Keratinocyte (primary cell): ENCODE measurements at regions not wholly inside any gene's neighbourhood (a gene's known extent, or its start where the extent isn't known, plus 50 kb on each side); places are given as distances from the start of the nearest gene placed in this dataset.
"Not testable (repeated sequence)": the region's sequence is repeated elsewhere in the genome, so short reads cannot be mapped to it uniquely, and the experiment has no call there.

Source experiments
- DNase-seq: peaks from one replicate; pipeline ENCODE4 v3.0.0-alpha.2; 2011; ENCODE audit warnings: low read depth, missing footprints, low spot score
- FAIRE-seq: peaks from 2 replicates; lab custom pipeline; 2011; peaks lifted over from hg19 to GRCh38; lab: Jason Lieb, UNC
- H2AFZ ChIP-seq: 2 replicates; pipeline ENCODE4 v1.6.0; 2012; ENCODE audit warnings: low read length, control low read depth, inconsistent platforms; ENCODE audit not compliant: control insufficient read depth
- H3K27ac ChIP-seq: 2 replicates; pipeline ENCODE4 v1.5.1; 2011; ENCODE audit warnings: low read length; ENCODE audit not compliant: control insufficient read depth, insufficient read depth
- H3K27me3 ChIP-seq: 3 replicates; pipeline ENCODE4 v1.6.0; 2011; ENCODE audit warnings: low read length; ENCODE audit not compliant: control insufficient read depth, insufficient read depth; ENCODE audit errors: extremely low read depth
- H3K36me3 ChIP-seq, 2 experiments: 2 replicates in 1 of 2; 3 replicates in 1 of 2; pipeline ENCODE4 v1.5.1; 2011; ENCODE audit warnings: low read length in 2 of 2, mild to moderate bottlenecking in 1 of 2; ENCODE audit not compliant: control insufficient read depth in 2 of 2, insufficient read depth in 2 of 2; ENCODE audit errors: extremely low read depth in 1 of 2
- H3K4me1 ChIP-seq: 3 replicates; pipeline ENCODE4 v1.5.1; 2011; ENCODE audit warnings: low read length; ENCODE audit not compliant: control insufficient read depth, insufficient read depth; ENCODE audit errors: extremely low read depth
- H3K4me2 ChIP-seq: 3 replicates; pipeline ENCODE4 v1.6.0; 2011; ENCODE audit warnings: low read depth, low read length; ENCODE audit not compliant: control insufficient read depth, insufficient read depth; ENCODE audit errors: extremely low read depth
- H3K4me3 ChIP-seq, 3 experiments: fragments of 200-600 bp in 1 of 3; sonication (generic) in 1 of 3; 2 replicates in 2 of 3; 3 replicates in 1 of 3; pipeline ENCODE4 v1.5.1; 2011 to 2016; ENCODE audit warnings: low read length in 3 of 3, mild to moderate bottlenecking in 3 of 3, control low read depth in 2 of 3, inconsistent platforms in 1 of 3, low read depth in 1 of 3, mixed read lengths in 1 of 3, mixed run types in 1 of 3, moderate library complexity in 1 of 3; ENCODE audit not compliant: control insufficient read depth in 2 of 3, insufficient read depth in 2 of 3; ENCODE audit errors: extremely low read depth in 1 of 3
- H3K79me2 ChIP-seq: 2 replicates; pipeline ENCODE4 v1.6.0; 2012; ENCODE audit warnings: low read length; ENCODE audit not compliant: control insufficient read depth, insufficient read depth
- H3K9ac ChIP-seq: 3 replicates; pipeline ENCODE4 v1.6.0; 2011; ENCODE audit warnings: low read length; ENCODE audit not compliant: control insufficient read depth, insufficient read depth; ENCODE audit errors: extremely low read depth
- H3K9me1 ChIP-seq: 3 replicates; pipeline ENCODE4 v1.6.0; 2011; ENCODE audit warnings: low read length; ENCODE audit not compliant: control insufficient read depth, insufficient read depth; ENCODE audit errors: extremely low read depth
- H3K9me3 ChIP-seq: 2 replicates; pipeline ENCODE4 v1.5.1; 2012; ENCODE audit warnings: low read depth, low read length; ENCODE audit not compliant: control insufficient read depth
- H4K20me1 ChIP-seq: 3 replicates; pipeline ENCODE4 v1.6.0; 2011; ENCODE audit warnings: low read length; ENCODE audit not compliant: control insufficient read depth, insufficient read depth; ENCODE audit errors: extremely low read depth
- EZH2 ChIP-seq: IDR thresholded peaks from one replicate; pipeline ENCODE4 v1.6.1; 2012; ENCODE audit warnings: inconsistent platforms, mild to moderate bottlenecking, low read length, moderate library complexity
- dilution Hi-C: fragments of 300-500 bp; cut with MboI; formaldehyde crosslinking; loops from one replicate; pipeline ENCODE4 v1.7.0; 2020; ENCODE audit warnings: low sequenced_read_pairs; ENCODE audit not compliant: extremely low pct_ligation_motif_present
- TF ChIP-seq, protein P1 (sequence below), 3 experiments: IDR thresholded peaks in 1 of 3; conservative IDR thresholded peaks in 1 of 3; optimal IDR thresholded peaks in 1 of 3; 2 replicates in 2 of 3; 3 replicates in 1 of 3; pipeline versions ENCODE3 to v1.5.1; 2011; ENCODE audit warnings: low read length in 3 of 3, mild to moderate bottlenecking in 3 of 3, moderate library complexity in 2 of 3, control low read depth in 1 of 3, inconsistent platforms in 1 of 3; ENCODE audit not compliant: insufficient read depth in 2 of 3; ENCODE audit errors: extremely low read depth in 1 of 3

DNA sequence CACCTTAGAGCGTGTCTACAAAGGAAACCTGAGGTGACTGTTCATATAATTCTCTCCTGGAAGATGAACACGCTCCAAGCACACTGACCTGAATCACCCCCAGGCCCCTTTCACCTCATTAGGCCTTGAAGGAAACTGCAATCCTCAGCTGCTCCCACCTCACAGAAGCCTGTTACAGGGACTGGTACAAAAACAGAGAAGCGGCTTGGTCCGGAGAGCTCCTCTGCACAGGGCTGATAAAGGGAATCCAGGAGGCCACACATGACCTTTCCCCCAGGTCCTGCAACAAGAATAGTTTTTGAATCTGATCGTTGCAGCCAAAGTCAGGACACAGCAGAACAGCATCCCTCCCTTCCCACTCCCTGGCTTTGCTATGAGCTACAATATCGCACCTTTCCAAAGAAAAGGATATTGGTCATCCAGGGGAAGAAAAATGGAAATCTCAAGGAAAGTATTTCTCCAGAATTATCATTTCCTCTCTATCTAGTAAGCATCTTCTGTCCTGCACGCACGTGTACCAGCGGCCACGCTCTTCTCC lies 666.7 kb downstream of the UQCRFS1 start:
- TF ChIP-seq, protein P1, sequence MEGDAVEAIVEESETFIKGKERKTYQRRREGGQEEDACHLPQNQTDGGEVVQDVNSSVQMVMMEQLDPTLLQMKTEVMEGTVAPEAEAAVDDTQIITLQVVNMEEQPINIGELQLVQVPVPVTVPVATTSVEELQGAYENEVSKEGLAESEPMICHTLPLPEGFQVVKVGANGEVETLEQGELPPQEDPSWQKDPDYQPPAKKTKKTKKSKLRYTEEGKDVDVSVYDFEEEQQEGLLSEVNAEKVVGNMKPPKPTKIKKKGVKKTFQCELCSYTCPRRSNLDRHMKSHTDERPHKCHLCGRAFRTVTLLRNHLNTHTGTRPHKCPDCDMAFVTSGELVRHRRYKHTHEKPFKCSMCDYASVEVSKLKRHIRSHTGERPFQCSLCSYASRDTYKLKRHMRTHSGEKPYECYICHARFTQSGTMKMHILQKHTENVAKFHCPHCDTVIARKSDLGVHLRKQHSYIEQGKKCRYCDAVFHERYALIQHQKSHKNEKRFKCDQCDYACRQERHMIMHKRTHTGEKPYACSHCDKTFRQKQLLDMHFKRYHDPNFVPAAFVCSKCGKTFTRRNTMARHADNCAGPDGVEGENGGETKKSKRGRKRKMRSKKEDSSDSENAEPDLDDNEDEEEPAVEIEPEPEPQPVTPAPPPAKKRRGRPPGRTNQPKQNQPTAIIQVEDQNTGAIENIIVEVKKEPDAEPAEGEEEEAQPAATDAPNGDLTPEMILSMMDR (optimal IDR thresholded peaks at IDR 0.05 in 1 of 3, IDR thresholded peaks at IDR 0.05 in 1 of 3, conservative IDR thresholded peaks at IDR 0.05 in 1 of 3; ENCODE audit: extremely low read depth in 1 of 3, insufficient read depth in 2 of 3, low read length in 3 of 3), result no peak
- TF ChIP-seq EZH2, result no peak
- Histone ChIP-seq H4K20me1 (no peaks in the 10 kb centered on the region), H3K79me2 (no peaks in the 10 kb centered on the region), H3K4me1 (no peaks in the 10 kb centered on the region), H3K4me2 (no peak overlapping the region), H3K9me3 (peaks cover 6% of the 10 kb centered on the region), H3K4me3 (no peak overlapping the region), H2AFZ (no peak overlapping the region), H3K27me3 (no peaks in the 10 kb centered on the region), H3K27ac (no peak overlapping the region), H3K36me3 (no peaks in the 10 kb centered on the region), H3K9ac (no peak overlapping the region), H3K9me1 (no peaks in the 10 kb centered on the region)
- no peak for FAIRE-seq
- DNase-seq, result no peak
- dilution Hi-C loops, result no loop called here

DNA sequence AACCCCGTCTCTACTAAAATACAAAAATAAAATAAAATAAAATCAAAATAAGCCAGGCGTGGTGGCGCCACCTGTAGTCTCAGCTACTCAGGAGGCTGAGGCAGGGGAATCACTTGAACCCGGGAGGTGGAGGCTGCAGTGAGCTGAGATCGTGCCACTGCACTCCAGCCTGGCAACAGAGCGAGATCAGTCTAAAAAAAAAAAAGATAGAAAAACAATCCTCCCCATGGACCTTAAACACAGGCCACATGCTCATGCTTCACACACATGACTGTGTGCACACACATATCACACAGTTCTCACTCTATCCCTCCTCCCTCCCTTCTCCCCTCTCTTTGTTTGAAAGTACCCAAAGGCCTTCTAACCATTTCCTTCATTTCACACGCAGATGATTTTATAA lies 667.6 kb downstream of the UQCRFS1 start:
- H3K9ac ChIP-seq, dilution Hi-C loops, H3K79me2 ChIP-seq, H3K36me3 ChIP-seq, H3K9me3 ChIP-seq, H3K27me3 ChIP-seq, H3K9me1 ChIP-seq, FAIRE-seq, H3K4me2 ChIP-seq, DNase-seq, H3K27ac ChIP-seq, H2AFZ ChIP-seq, H3K4me3 ChIP-seq, H3K4me1 ChIP-seq, H4K20me1 ChIP-seq: not testable (repeated sequence)
